ENCODE measurements at regions not wholly inside any gene's neighbourhood (a gene's known extent, or its start where the extent isn't known, plus 50 kb on each side); places are given as distances from the start of the nearest gene placed in this dataset.
A peak's percentile ranks its signal among the peaks of the same experiment; 100 is the strongest.

DNA sequence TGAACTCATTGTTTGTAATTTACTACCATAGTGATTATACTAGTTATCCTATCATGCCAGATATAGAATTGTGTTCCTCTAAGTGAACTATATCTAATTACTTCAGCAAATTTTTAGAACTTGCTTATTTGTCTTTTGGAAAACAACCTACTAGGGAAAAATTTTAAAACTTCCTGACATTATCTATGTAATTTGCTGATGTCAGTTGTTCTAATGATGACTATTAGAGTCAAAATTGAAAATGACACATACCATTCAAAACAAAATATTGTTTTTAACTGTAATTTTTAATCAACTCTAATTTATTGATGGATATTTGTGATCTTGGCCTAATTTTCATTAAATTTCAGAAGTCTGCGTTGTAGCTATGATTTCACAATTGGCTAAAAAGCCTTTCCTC is 106.7 kb upstream of the ROBO2 start:
- Histone ChIP-seq H3K27ac (no peak overlapping the region), H3K4me1 (ENCODE audit: low read depth) (peaks cover 6% of the 10 kb centered on the region), H3K4me3 (no peak overlapping the region), H3K36me3 (no peaks in the 10 kb centered on the region), H3K27me3 (no peaks in the 10 kb centered on the region), H3K9me3 (ENCODE audit: low read depth) (no peaks in the 10 kb centered on the region)
- DNase-seq (ENCODE audit: low read depth in 1 of 2, low spot score in 1 of 2) = no peak
- TF ChIP-seq, protein P1, sequence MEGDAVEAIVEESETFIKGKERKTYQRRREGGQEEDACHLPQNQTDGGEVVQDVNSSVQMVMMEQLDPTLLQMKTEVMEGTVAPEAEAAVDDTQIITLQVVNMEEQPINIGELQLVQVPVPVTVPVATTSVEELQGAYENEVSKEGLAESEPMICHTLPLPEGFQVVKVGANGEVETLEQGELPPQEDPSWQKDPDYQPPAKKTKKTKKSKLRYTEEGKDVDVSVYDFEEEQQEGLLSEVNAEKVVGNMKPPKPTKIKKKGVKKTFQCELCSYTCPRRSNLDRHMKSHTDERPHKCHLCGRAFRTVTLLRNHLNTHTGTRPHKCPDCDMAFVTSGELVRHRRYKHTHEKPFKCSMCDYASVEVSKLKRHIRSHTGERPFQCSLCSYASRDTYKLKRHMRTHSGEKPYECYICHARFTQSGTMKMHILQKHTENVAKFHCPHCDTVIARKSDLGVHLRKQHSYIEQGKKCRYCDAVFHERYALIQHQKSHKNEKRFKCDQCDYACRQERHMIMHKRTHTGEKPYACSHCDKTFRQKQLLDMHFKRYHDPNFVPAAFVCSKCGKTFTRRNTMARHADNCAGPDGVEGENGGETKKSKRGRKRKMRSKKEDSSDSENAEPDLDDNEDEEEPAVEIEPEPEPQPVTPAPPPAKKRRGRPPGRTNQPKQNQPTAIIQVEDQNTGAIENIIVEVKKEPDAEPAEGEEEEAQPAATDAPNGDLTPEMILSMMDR (IDR thresholded peaks at IDR 0.05; ENCODE audit: low read depth, low read length) = no peak

DNA sequence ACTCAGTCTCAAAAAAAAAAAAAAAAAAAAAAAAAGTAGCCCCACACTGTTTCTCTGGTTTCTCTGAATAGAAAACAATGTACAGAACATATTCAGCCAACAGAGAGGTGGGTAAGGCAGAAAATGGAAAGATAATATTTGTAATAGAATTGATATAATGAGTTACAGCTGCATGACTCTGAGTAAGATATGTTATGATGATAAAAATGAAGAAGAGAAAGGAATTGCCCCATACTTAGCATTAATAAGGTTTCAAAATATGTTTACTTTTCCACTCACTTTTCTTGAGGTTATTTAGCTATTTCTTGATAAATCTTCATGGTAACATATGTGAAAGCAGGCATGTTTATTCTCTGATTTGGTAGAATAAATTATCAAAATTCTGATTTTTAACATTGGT is 100.9 kb upstream of the ROBO2 start:
- Histone ChIP-seq H3K9me3 (ENCODE audit: low read depth) (no peaks in the 10 kb centered on the region), H3K27ac (no peak overlapping the region), H3K27me3 (no peaks in the 10 kb centered on the region), H3K36me3 (no peaks in the 10 kb centered on the region), H3K4me3 (no peak overlapping the region), H3K4me1 (ENCODE audit: low read depth) (peaks cover 25% of the 10 kb centered on the region)
- DNase-seq (ENCODE audit: low read depth in 1 of 2, low spot score in 1 of 2) = no peak
- TF ChIP-seq, protein P1 (IDR thresholded peaks at IDR 0.05; ENCODE audit: low read depth, low read length) = no peak

DNA sequence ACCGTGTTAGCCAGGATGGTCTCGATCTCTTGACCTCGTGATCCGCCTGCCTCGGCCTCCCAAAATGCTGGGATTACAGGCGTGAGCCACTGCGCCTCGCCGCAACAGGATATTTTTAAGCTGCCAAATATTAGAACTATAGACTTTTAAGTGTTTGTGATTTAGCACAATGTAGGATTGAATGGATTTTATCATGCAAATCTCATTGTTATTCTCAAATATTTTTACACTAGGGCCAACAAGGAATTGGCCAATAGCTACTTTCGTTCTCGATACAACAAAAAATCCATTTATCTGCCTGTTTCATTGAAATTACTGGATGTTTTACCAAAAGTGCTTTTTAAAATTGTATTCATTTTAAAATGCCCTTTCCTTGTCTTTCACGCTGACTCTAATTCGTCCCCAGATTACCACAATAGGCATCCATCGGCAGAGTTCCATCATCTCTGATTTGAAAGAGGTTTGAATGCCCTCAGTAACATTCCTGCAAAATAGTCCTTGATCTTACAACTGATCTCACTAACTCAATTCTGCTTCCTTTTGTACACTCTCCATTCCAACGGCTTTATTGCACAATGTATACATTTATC is 99.6 kb upstream of the ROBO2 start:
- TF ChIP-seq, protein P1 (IDR thresholded peaks at IDR 0.05; ENCODE audit: low read depth, low read length) = no peak
- Histone ChIP-seq H3K27ac (no peak overlapping the region), H3K27me3 (no peaks in the 10 kb centered on the region), H3K4me3 (no peak overlapping the region), H3K4me1 (ENCODE audit: low read depth) (peaks cover 25% of the 10 kb centered on the region), H3K36me3 (no peaks in the 10 kb centered on the region), H3K9me3 (ENCODE audit: low read depth) (no peaks in the 10 kb centered on the region)
- no peak for DNase-seq (ENCODE audit: low read depth in 1 of 2, low spot score in 1 of 2)

DNA sequence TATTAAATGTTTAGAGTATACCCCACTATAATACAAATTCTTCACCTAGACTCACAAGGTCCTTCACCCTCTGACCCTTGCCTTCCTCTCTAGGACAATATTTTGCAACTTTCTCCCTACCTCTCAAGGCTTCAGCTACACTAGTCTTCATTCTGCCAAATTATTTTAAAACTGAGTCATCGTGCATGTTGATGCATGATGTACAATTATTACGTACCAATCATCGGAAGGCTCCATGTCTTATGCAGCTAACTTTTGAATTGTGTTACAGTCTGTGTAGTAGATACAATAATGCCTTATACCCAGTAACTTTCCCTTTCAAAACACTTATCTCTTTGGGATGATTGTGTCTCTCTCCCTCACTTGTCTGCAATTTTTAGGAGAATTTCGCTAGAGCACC is 98.5 kb upstream of the ROBO2 start:
- TF ChIP-seq, protein P1 (IDR thresholded peaks at IDR 0.05; ENCODE audit: low read depth, low read length) = no peak
- Histone ChIP-seq H3K4me1 (ENCODE audit: low read depth) (peaks cover 25% of the 10 kb centered on the region), H3K36me3 (no peaks in the 10 kb centered on the region), H3K4me3 (no peak overlapping the region), H3K27ac (peak overlapping the region; percentile 81), H3K9me3 (ENCODE audit: low read depth) (no peaks in the 10 kb centered on the region), H3K27me3 (no peaks in the 10 kb centered on the region)
- DNase-seq (ENCODE audit: low read depth in 1 of 2, low spot score in 1 of 2) = no peak

DNA sequence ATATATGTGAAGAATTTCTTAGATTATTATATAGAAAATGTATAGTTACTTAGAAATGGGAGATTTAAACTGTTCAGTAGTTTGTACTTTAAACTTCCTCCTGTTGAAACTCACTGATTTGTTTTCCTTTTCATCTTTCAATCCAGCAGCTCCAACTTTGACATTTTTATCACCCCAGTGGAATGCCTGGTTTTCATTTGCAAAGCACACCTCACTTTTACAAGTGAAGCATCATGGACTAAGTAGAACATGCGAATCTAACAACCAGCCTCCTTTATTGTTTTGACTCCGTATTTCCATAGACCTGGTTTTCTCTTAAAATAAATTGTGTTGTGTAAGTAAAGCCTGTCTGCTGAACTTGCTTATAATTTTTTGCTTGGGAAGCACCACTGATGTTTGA is 97.8 kb upstream of the ROBO2 start:
- Histone ChIP-seq H3K27ac (peak overlapping the region; percentile 81), H3K4me1 (ENCODE audit: low read depth) (peaks cover 25% of the 10 kb centered on the region), H3K27me3 (no peaks in the 10 kb centered on the region), H3K9me3 (ENCODE audit: low read depth) (no peaks in the 10 kb centered on the region), H3K4me3 (no peak overlapping the region), H3K36me3 (no peaks in the 10 kb centered on the region)
- no peak for DNase-seq (ENCODE audit: low read depth in 1 of 2, low spot score in 1 of 2)
- TF ChIP-seq, protein P1 (IDR thresholded peaks at IDR 0.05; ENCODE audit: low read depth, low read length) = no peak

All from cardiac muscle cell (in vitro differentiated cells and primary cell).